ENCODE measurements at regions not wholly inside any gene's neighbourhood (a gene's known extent, or its start where the extent isn't known, plus 50 kb on each side); places are given as distances from the start of the nearest gene placed in this dataset.

DNA sequence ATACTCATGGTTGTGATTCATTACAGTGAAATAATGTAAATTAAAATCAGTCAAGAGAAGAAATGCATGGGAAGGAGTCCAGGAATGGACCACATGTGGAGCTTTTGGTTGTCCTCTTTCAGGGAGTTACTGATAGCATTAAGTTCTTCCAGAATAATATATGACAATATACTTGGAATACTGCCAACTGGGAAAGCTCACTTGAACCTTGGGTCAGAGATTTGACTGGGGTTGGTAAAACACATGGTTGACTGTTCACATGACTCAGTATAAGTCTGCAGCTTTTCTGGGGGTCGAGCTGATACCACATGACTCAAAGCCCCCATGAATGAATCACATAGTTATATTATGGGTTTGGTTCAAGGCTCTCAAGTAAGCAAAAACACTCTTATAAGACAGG lies 1109.0 kb upstream of the CHAC2 start:
- DNase-seq = no peak

- DNase-seq = no peak
Observed at GRCh38 chr2:52639692-52640091, 1127.9 kb upstream of the CHAC2 start.

GRCh38 chr2:52632543-52632942 lies 1135.1 kb upstream of the CHAC2 start:
- DNase-seq = no peak

GRCh38 chr2:52629944-52630343 lies 1137.7 kb upstream of the CHAC2 start:
- no peak for DNase-seq

- DNase-seq = no peak
Observed at GRCh38 chr2:52629531-52629930, 1138.1 kb upstream of the CHAC2 start.

DNA sequence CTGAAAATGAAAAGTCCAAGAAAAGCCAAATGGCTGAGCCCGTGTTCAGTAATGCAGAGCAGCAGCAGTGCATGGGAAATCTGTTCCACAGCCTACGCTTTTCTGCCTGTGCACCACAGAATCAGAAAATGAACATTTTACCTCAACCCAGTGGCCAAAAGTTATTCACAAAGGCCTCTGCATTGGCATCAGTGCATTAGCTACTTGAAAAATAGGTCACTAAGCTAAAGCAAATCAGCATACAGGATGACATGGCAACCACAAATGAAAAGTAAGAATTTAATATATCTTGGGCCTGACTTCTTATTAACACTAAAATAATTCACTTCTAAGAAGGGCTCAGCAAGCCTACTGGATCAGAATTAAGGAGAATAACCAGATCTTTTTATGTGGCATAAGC lies 1145.3 kb upstream of the CHAC2 start:
- DNase-seq = no peak

DNA sequence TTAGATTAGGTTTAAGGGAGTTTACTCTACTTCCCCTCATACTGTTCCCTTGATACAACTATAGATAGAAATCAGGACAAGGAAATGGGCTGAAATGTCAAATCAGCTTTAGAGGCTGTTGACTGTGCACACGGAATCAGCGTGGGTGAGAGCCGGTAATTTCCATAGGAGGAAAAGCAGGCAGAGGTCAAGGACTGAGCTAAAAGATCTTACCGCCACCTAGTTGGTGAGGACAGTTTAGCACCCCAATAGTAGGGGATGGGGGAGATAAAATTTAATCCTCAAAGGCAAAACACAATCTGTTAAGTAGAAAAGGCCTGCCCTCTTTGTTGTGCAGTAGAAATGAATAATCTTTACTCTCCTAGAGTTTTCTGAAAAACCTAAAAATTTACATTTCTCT lies 1154.5 kb upstream of the CHAC2 start:
- no peak for DNase-seq

GRCh38 chr2:52611759-52612158 lies 1155.8 kb upstream of the CHAC2 start:
- no peak for DNase-seq

DNA sequence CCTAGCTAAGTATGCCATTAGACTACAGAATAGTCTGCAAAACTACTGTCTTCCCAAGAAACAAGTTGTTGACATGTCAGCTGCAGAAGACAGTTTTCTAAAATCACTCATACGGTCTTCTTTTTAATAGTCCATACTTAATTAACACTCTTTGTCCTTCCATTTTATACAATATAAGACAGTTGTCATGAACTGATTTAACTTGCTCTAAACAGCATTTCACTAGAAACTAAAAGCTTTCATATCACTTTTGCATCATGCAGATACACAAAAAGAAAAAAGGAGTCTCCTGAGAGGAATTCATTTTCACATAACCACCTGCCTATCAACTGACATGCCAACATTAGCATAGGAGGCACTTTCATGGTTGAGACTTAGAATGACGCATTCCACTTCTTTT lies 1159.6 kb upstream of the CHAC2 start:
- no peak for DNase-seq

- DNase-seq = no peak
Observed at GRCh38 chr2:52597346-52597745, 1170.3 kb upstream of the CHAC2 start.

DNA sequence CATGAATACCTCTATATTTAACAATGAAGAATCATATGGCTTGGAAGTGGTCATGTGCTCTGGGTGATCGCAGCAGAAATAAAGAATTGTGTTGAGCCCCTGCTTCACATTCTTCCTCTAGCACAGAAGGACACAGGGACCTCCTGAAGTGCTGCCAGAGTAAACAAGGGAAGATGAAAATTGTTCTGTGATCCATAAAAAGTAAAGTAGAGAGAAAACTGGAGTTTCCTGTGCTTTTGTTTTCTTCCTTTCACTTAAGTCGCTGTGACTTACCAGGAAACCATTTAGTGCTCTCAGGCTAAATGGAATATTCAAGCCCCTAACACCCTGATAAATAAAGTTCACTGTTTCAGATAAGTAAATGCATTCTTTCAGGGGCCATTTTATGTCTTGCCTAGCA lies 1173.6 kb upstream of the CHAC2 start:
- DNase-seq = no peak

GRCh38 chr2:52584071-52584470 lies 1183.5 kb upstream of the CHAC2 start:
- peak; percentile 6 for DNase-seq

DNA sequence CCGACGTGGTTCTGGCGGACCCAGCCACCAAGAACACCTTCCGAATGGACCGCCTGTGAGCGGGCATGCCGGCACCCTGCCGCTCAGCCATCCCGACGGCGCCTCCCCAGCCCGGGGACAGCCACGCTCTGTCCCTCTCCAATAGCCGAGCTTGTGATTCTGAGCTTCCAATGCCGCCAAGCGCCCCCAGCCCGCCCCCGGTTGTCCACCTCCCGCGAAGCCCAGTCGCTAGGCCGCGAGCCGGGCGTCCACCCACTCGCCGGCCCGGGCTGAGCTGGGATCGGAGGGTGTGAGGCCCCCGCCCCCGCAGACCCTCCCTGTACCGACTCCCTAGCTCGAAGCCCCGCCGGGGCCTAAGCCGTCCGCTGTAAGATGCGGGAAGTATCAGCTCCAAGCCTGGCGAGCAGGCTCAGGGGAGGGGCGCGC lies 1195.1 kb upstream of the CHAC2 start:
- no peak for DNase-seq

DNA sequence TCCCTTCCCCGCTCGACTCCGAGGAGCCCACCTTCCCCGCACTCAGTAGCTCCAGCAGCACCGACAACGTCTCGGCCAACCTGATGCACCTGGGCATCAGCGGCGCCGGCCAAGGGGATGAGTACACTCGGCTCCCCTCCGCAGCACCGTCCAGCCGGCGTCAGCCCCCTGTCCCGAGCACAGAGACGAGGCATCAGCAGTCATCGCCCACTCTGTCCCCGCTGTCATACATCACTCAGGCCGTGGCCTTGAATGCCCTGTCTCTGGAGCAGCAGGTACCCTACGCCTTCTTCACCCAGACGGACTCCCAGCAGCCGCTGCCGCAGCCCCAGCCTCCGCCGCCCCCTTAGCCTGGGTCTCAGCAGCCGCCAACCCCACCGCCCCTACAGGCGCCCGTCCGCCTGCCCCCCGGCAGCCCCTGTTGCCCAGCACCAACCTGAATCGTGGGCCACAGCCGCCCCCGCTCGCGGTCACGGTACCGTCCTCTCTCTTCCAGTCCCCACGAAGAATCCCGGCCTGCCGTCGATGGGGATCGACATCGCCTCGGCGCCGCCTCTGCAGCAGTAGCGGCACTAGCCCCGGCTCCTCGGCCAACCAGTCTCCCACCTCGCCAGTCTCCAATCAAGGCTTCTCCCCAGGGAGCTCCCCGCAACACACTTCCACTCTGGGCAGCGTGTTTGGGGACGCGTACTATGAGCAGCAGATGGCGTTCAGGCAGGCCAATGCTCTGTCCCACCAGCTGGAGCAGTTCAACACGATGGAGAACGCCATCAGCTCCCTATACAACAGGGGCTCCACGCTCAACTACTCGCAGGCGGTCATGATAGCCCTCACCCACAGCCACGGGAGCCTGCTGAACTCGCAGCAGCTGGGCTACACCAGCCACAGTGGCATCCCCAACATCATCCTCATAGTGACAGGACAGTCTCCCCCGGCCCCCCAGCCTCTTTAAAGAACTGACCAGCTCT lies 1195.9 kb upstream of the CHAC2 start:
- DNase-seq = no peak

DNA sequence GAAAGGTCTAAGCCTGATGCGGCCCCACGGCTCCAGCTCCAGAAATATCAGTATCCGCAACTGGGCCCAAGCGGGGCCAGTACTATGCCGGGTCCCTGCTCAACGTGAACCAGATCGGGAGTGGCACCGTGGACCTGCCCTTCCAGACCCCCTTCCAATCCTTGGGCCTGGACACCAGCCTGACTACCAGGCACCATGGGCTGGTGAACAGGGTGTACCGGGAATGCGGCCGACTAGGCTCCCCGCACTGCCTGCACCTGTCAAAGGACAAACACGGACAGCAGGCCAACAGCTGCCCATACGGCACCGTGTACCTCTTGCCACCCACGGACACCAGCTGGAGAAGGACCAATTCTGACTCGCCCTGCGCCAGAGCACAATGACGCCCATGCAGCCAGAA lies 1196.9 kb upstream of the CHAC2 start:
- no peak for DNase-seq

DNA sequence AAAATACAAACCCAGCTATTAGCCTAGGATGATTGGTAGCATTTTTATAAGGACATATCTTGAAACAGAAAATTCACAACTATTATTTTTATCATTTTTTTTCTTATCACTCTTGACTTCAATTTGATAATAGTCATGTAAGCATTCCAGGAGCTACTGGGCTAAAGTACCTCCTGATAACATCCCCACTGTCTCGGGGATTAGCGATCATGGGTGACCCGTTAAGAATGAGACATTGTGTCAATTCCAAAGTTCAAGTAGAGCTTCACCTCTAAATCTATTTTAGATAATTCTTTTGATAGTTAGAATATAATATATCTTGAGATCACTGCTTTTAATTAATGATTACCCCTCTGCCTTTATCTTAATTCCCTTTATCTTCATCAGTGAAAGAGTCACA lies 1204.5 kb upstream of the CHAC2 start:
- no peak for DNase-seq

GRCh38 chr2:52558265-52558664 lies 1209.3 kb upstream of the CHAC2 start:
- no peak for DNase-seq

- DNase-seq = no peak
Observed at GRCh38 chr2:52542297-52542696, 1225.3 kb upstream of the CHAC2 start.

DNA sequence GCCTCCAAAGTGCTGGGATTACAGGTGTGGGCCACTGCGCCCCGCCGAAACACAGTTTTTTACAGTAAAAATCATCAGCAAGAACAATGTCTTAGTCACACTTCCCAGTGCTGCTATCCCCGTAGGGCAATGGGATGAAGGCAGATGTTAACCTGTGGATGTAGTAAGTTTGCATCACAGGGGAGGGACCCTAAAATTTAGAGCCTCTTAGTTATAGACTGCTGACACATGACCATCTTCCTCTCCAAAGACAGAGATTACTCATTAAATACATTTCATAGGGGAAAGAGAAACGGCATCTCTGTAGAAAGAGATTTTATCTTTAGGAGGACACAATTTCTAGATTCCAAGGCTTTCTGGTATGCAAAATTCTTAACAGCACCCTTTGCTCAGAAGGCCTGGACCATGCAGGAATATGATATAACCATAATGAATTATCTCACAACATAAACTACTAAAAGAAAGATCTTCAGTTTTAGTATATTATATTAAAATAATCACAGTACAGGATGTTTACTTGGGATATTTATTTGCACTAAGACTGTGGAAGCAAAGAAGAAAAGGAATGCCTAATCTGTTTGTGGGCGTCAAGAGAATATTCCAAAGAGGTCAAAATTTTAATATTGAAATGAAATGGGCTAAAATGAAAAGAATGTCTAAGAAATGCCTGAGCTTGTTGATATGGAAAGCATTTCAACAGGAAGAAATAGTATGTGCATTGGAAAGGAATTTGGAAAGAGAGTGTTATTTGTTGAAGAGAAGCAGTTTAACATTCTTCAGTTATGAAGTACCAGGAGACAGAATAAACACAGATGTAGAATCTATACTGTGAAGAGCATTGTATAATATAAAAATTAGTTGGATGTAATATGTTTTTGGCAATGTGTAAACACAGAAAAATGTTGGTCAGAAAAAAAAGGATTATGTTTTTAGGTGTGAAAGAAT lies 1228.3 kb upstream of the CHAC2 start:
- no peak for DNase-seq

DNA sequence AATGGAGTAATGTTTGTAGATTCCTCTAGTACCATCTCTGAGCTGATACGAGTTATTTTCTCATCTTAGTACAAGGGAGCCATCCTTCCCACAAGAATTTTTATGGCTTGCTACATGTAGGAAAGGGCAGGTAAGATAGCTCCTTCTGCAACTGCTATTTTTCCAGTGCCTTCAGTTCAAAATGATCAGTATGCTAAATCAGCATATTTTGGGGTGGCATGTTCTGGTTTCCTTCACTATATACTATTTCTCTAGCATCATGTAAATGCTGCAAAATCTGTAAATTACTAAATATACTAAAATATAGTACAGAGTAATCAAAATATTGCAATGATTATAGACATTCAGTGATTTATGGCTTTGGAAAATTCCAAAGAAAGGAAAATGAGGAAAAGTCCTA lies 1230.0 kb upstream of the CHAC2 start:
- no peak for DNase-seq

- DNase-seq = no peak
Observed at GRCh38 chr2:52536929-52537460, 1230.6 kb upstream of the CHAC2 start.

DNA sequence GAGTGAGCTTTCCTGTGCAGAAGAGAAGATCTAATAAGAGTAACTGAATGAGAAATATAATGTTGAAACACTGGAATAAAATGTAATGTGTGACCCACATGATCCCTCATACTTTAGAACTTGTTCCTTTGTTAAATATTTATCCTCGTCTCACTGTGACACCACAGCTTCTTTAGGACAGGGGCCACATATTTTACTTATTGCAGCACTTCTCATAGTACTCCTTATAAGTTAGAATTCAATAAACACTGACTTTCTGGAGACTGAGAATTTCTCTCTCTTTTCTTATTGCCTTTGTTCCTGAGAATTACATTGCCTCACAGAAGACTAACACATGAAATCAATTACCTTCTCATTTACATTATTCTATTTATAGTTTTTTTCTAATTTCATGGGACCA lies 1234.6 kb upstream of the CHAC2 start:
- DNase-seq = no peak

DNA sequence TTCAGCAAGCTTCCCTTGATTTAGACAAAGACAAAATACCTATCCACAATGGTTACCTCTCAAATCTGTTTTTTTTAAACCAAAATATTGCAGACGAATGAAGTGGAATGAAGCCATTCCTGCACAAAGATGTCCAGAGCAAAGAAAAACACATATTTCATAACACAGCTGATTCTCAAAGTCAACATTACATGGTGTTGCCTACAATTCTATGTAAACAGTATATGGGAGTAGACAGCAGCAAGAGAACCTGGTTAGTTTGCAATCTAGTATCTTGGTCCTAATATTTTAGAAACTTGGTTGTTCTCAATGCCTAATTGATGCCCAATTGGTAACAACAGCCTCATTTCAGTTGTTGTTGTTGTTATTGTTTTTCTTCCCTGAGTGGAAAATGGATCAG lies 1240.9 kb upstream of the CHAC2 start:
- no peak for DNase-seq

GRCh38 chr2:52520644-52521043 lies 1247.0 kb upstream of the CHAC2 start:
- DNase-seq = no peak
